ENCODE measurements at regions not wholly inside any gene's neighbourhood (a gene's known extent, or its start where the extent isn't known, plus 50 kb on each side); places are given as distances from the start of the nearest gene placed in this dataset.

DNA sequence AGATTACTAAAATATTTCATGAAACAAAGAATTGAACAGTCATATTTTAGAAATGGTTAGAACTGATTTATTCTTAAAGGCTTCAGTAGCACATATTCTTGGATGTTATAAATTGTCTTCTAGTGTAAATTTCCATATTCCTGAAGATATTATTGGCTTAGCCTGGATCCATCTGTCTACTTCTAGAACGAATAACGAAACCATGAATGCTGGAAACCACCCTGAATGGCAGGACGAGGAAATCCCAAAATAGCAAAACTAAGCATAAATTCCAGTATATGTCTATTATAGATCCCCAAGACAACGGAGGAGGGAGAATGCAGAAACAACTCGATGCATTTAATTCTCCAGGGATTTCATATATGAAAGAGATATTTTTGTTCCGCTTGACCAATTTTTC is 2191.0 kb upstream of the ACO1 start:
- TF ChIP-seq, protein P1, sequence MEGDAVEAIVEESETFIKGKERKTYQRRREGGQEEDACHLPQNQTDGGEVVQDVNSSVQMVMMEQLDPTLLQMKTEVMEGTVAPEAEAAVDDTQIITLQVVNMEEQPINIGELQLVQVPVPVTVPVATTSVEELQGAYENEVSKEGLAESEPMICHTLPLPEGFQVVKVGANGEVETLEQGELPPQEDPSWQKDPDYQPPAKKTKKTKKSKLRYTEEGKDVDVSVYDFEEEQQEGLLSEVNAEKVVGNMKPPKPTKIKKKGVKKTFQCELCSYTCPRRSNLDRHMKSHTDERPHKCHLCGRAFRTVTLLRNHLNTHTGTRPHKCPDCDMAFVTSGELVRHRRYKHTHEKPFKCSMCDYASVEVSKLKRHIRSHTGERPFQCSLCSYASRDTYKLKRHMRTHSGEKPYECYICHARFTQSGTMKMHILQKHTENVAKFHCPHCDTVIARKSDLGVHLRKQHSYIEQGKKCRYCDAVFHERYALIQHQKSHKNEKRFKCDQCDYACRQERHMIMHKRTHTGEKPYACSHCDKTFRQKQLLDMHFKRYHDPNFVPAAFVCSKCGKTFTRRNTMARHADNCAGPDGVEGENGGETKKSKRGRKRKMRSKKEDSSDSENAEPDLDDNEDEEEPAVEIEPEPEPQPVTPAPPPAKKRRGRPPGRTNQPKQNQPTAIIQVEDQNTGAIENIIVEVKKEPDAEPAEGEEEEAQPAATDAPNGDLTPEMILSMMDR (IDR thresholded peaks at IDR 0.05), result no peak
- TF ChIP-seq POLR2A (IDR thresholded peaks at IDR 0.05), result no peak
